AG10803 (cell line): ENCODE measurements at regions not wholly inside any gene's neighbourhood (a gene's known extent, or its start where the extent isn't known, plus 50 kb on each side); places are given as distances from the start of the nearest gene placed in this dataset.
"Not testable (repeated sequence)": the region's sequence is repeated elsewhere in the genome, so short reads cannot be mapped to it uniquely, and the experiment has no call there.

ENCODE experiments used
- DNase-seq: peaks from one replicate; pipeline ENCODE4 v3.0.0; 2010; ENCODE audit warnings: low read depth
- H3K4me3 ChIP-seq: 2 replicates; pipeline ENCODE4 v1.5.1; 2011; ENCODE audit warnings: mild to moderate bottlenecking, low read length, control low read depth
- TF ChIP-seq, protein P1 (sequence below): conservative IDR thresholded peaks from 2 replicates; pipeline ENCODE4 v1.5.1; 2011; ENCODE audit warnings: mild to moderate bottlenecking, low read length, control low read depth, inconsistent platforms

DNA sequence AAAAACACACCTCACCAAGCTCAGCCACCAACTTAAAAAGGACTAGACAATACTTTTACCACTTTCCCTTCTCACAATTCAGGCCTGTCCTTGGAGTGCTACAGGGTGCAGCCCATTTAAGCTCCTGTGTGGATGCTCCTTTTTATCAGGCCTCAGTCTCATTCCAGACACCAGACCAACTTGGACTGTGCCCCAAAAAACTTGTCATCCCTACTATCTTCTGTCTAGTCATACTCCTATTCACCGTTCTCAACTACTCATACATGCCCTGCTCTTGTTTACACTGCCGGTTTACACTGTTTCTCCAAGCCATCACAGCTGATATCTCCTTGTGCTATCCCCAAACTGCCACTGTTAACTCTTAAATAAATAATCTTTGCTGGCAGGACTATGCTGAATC is 242.8 kb upstream of the PROK2 start:
- not testable (repeated sequence) for H3K4me3 ChIP-seq, DNase-seq

DNA sequence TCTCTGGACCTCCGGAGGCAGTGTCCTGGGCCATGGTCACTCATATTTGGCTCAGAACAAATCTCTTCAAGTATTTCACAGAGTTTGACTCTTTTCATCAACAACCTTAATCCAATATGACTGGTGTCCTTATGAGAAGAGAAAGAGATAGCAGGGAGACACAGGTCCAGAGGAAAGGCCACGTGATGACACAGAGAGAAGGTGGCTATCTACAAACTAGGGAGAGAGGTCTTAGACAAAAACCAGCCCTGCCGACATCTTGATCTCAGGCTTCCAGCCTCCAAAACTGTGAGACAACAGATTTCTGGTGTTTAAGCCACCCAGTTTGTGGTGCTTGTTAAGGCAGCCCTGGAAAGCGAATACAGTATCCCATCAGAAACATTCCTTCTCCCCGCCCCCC is 237.1 kb upstream of the PROK2 start:
- DNase-seq = no peak
- TF ChIP-seq, protein P1, sequence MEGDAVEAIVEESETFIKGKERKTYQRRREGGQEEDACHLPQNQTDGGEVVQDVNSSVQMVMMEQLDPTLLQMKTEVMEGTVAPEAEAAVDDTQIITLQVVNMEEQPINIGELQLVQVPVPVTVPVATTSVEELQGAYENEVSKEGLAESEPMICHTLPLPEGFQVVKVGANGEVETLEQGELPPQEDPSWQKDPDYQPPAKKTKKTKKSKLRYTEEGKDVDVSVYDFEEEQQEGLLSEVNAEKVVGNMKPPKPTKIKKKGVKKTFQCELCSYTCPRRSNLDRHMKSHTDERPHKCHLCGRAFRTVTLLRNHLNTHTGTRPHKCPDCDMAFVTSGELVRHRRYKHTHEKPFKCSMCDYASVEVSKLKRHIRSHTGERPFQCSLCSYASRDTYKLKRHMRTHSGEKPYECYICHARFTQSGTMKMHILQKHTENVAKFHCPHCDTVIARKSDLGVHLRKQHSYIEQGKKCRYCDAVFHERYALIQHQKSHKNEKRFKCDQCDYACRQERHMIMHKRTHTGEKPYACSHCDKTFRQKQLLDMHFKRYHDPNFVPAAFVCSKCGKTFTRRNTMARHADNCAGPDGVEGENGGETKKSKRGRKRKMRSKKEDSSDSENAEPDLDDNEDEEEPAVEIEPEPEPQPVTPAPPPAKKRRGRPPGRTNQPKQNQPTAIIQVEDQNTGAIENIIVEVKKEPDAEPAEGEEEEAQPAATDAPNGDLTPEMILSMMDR = no peak
- H3K4me3 ChIP-seq = no peak overlapping the region

DNA sequence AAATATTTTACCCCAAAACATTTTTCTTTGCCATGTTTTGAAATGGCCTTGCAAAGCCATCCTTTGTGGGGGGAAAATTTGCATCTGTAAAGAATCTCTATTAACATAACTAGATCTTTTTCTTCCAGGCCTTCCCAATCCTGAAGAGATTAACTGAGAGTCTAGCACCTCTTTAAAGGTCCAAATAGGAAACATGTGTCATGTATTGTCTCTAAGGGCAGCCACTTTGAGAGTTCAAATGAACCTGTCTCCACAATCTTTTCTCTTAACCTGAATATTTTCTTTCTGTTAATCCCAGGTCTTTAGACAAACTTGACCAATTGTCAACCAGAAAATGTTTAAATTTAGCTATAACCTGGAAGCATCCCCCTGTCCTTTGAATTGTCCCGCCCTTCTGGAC is 236.6 kb upstream of the PROK2 start:
- TF ChIP-seq, protein P1 = no peak
- no peak overlapping the region for H3K4me3 ChIP-seq
- no peak for DNase-seq

DNA sequence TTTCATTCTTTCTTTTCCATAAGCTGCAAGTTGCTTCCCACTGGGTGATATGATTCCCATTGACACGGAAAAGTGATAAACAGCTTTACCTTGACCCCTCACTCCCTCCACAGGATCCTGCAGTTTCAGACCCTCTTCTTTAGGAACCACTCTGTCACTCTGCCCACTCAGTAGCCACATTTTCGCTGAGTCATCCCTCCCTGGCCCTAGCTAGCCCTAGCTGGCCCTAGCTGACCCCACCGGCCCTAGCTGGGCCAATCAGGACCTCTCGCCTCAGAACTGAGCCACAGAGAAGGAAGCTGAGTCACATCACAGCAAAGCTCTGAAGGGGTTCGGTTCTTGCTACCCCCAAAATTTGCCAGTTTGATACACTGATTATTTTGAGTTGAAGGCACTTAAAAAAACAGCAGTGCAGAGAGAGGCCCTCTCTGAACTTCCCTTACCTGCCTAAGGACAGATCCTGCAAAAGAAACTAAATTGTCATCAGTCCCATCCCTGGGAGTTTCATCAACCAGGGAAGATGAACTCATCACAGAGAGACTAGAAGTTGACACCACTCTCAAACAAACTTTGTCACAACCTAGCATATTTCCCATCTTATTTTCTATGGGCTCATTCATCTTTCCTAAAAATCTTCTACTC is 233.5 kb upstream of the PROK2 start:
- TF ChIP-seq, protein P1 = no peak
- peak; percentile 24 for DNase-seq
- H3K4me3 ChIP-seq = no peak overlapping the region

DNA sequence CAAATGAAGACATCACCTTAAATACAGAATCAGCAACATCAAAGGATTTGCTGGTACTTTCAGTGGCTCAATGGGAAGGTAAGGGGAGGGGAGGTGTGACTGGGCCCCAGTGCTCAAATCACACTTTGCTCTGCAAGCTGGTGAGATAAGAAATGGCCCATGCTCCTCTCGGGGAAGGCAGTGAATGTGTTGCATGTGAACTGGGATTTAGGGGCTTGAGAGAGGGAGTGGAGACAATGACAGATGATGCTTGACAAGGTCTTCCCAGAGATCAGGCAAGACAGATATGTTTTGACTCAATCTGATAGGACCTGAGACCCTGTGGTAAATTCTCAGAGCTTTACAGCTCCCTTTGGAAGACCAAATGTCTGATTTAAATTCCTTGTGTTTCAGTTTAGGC is 233.0 kb upstream of the PROK2 start:
- TF ChIP-seq, protein P1 = no peak
- no peak for DNase-seq
- H3K4me3 ChIP-seq = no peak overlapping the region

DNA sequence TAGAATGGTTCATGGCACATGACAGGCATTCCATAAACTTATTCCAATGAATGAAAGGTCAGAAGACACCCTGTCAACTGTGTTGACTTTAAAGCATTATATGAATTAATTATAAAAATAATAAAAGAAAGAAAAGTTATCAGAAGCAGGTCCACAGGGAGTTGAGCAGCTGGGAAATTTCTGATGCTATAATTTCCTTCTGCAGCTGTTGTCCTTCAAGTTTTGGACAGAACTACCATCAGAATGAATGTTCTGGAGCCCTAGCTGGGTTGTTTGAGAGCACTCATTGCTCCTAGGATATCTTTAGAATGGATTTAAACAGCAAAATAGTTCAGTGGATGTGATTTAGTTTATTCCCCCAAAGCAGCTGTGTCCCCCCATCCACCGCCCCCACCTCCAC is 232.4 kb upstream of the PROK2 start:
- H3K4me3 ChIP-seq = no peak overlapping the region
- DNase-seq = no peak
- TF ChIP-seq, protein P1 = no peak

DNA sequence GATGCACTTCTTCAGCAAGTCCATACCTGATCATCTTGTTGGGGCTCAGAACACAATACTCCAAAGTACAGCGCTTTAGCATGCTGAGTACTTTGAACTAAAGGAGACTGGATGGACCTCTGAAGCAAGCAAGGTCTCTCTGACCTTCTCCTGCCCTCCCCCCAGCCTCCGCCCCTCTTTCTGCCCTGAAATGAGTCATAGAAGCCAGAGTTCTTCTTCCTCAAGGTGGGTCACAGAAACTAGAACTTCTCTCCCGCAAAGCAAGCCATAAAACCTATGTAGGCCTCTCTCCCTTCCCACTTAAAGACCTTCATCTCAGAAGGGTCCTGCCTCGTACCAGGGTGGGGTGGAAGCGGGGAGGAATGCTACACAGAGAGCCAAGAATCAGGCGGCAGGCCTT is 230.5 kb upstream of the PROK2 start:
- H3K4me3 ChIP-seq = no peak overlapping the region
- TF ChIP-seq, protein P1 = no peak
- DNase-seq = no peak

DNA sequence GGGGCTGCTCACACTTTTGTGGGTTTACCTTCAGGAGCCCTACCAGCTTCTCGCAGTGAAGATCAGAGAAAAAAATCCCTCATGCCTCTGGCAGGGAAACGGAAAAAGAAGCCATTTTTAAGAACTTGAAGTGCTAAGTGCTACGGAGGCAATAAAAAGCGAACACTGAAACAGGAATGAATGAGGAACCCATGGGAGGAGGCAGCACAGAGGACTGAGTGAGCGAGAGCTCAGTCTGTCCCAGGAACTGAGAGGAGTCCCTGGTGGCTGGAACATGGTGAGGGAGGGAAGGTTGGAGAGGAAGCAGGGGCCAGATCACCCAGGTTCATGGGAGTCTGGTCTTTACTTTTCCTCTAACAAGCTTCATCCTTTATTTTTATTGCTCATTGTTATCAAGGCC is 228.1 kb upstream of the PROK2 start:
- TF ChIP-seq, protein P1 = no peak
- no peak overlapping the region for H3K4me3 ChIP-seq
- DNase-seq = no peak
